CD4-positive, CD25-positive, alpha-beta regulatory T cell (primary cell): ENCODE measurements at regions not wholly inside any gene's neighbourhood (a gene's known extent, or its start where the extent isn't known, plus 50 kb on each side); places are given as distances from the start of the nearest gene placed in this dataset.

ENCODE experiments used
- ATAC-seq, 2 donors: fragments of 150-1000 bp; cut with Tn5 transposase; one replicate each; pipeline ENCODE4 v1.10.0; 2021; ENCODE audit warnings: low read depth in 2 of 2, moderate number of reproducible peaks in 2 of 2, moderate library complexity in 1 of 2
- DNase-seq, 3 donors: peaks; one replicate each; pipeline versions ENCODE4 v3.0.0 to v3.0.0-alpha.2; 2012 to 2022; ENCODE audit warnings: mixed read lengths in 1 of 3
- H3K27ac ChIP-seq: one replicate; pipeline ENCODE4 v1.7.0; 2013; ENCODE audit warnings: mild to moderate bottlenecking, low read length; ENCODE audit not compliant: insufficient read depth, poor library complexity, severe bottlenecking
- H3K27me3 ChIP-seq: one replicate; pipeline ENCODE4 v1.7.0; 2013; ENCODE audit warnings: low read length; ENCODE audit not compliant: control insufficient read depth, insufficient read depth
- H3K36me3 ChIP-seq: one replicate; pipeline ENCODE4 v1.7.0; 2013; ENCODE audit warnings: mild to moderate bottlenecking, low read length, moderate library complexity; ENCODE audit not compliant: control insufficient read depth, insufficient read depth
- H3K4me1 ChIP-seq: 2 replicates; pipeline ENCODE4 v1.7.0; 2013; ENCODE audit warnings: mild to moderate bottlenecking, low read length; ENCODE audit not compliant: insufficient read depth, control insufficient read depth, poor library complexity, severe bottlenecking
- H3K4me3 ChIP-seq: one replicate; pipeline ENCODE4 v1.7.0; 2013; ENCODE audit warnings: low read depth, mild to moderate bottlenecking, low read length, moderate library complexity
- H3K9me3 ChIP-seq, 2 experiments: 1 replicate in 1 of 2; 2 replicates in 1 of 2; pipeline ENCODE4 v1.7.0; 2013; ENCODE audit warnings: low read length in 2 of 2, mild to moderate bottlenecking in 1 of 2, moderate library complexity in 1 of 2; ENCODE audit not compliant: control insufficient read depth in 2 of 2
- H3K27ac Mint-ChIP-seq, 3 donors: one replicate each; pipeline ENCODE4 v1.8.0; 2020 to 2022; ENCODE audit warnings: mild to moderate bottlenecking in 3 of 3, mixed read lengths in 3 of 3, moderate library complexity in 2 of 3
- H3K27me3 Mint-ChIP-seq: one replicate; pipeline ENCODE4 v1.8.0; 2022; ENCODE audit warnings: mild to moderate bottlenecking, mixed read lengths
- H3K36me3 Mint-ChIP-seq: one replicate; pipeline ENCODE4 v1.8.0; 2020; ENCODE audit warnings: mixed read lengths
- H3K4me1 Mint-ChIP-seq, 4 donors: one replicate each; pipeline ENCODE4 v1.8.0; 2020 to 2022; ENCODE audit warnings: mixed read lengths in 4 of 4, mild to moderate bottlenecking in 1 of 4
- H3K4me3 Mint-ChIP-seq, 4 donors: one replicate each; pipeline ENCODE4 v1.8.0; 2020 to 2022; ENCODE audit warnings: mild to moderate bottlenecking in 4 of 4, mixed read lengths in 4 of 4, moderate library complexity in 3 of 4
- H3K9me3 Mint-ChIP-seq, 7 donors: one replicate each; pipeline ENCODE4 v1.8.0; 2020 to 2022; ENCODE audit warnings: mixed read lengths in 7 of 7, mild to moderate bottlenecking in 3 of 7, moderate library complexity in 2 of 7

GRCh38 chr20:24048024-24048611, 59.5 kb upstream of the GGTLC1 start:
- peak overlapping the region in 2 of 3 donors; percentile 10 to 53 for H3K27ac Mint-ChIP-seq
- H3K4me3 Mint-ChIP-seq = no peak overlapping the region
- no peak overlapping the region for H3K27ac ChIP-seq
- DNase-seq (no peak), ATAC-seq (no peak)
- no peaks in the 10 kb centered on the region for H3K9me3 Mint-ChIP-seq
- no peaks in the 10 kb centered on the region for H3K27me3 Mint-ChIP-seq
- peaks cover 14 to 53% (median 19%) of the 10 kb centered on the region in 4 donors for H3K4me1 Mint-ChIP-seq
- no peaks in the 10 kb centered on the region for H3K36me3 ChIP-seq
- H3K27me3 ChIP-seq = no peaks in the 10 kb centered on the region
- H3K4me3 ChIP-seq = no peak overlapping the region
- no peaks in the 10 kb centered on the region for H3K36me3 Mint-ChIP-seq
- no peaks in the 10 kb centered on the region for H3K9me3 ChIP-seq
- H3K4me1 ChIP-seq = peaks cover 11% of the 10 kb centered on the region

- H3K9me3 ChIP-seq = no peaks in the 10 kb centered on the region
- no peak for DNase-seq
- no peak overlapping the region for H3K27ac ChIP-seq
- H3K36me3 ChIP-seq = no peaks in the 10 kb centered on the region
- H3K4me1 ChIP-seq = peaks cover 11% of the 10 kb centered on the region
- peak overlapping the region in 2 of 3 donors; percentile 41 to 79 for H3K27ac Mint-ChIP-seq
- no peaks in the 10 kb centered on the region for H3K9me3 Mint-ChIP-seq
- H3K4me1 Mint-ChIP-seq = peaks cover 14 to 53% (median 19%) of the 10 kb centered on the region in 4 donors
- H3K27me3 Mint-ChIP-seq = no peaks in the 10 kb centered on the region
- ATAC-seq = no peak
- no peak overlapping the region for H3K4me3 ChIP-seq
- no peak overlapping the region for H3K4me3 Mint-ChIP-seq
- no peaks in the 10 kb centered on the region for H3K36me3 Mint-ChIP-seq
- no peaks in the 10 kb centered on the region for H3K27me3 ChIP-seq
Observed at GRCh38 chr20:24046888-24047287, 58.3 kb upstream of the GGTLC1 start.

- H3K36me3 ChIP-seq = no peaks in the 10 kb centered on the region
- peak overlapping the region; percentile 21 for H3K4me3 ChIP-seq
- peak in 1 of 3 donors; percentile 67 for DNase-seq
- Mint-ChIP-seq H3K36me3 (no peaks in the 10 kb centered on the region), H3K9me3 (no peaks in the 10 kb centered on the region), H3K27ac (peak overlapping the region; percentile 81 to 92 (median 89)), H3K4me1 (peaks cover 6 to 43% (median 13%) of the 10 kb centered on the region in 4 donors), H3K4me3 (peak overlapping the region in 2 of 4 donors; percentile 34 to 67), H3K27me3 (no peaks in the 10 kb centered on the region)
- no peak overlapping the region for H3K27ac ChIP-seq
- H3K9me3 ChIP-seq = no peaks in the 10 kb centered on the region
- H3K4me1 ChIP-seq = peaks cover 11% of the 10 kb centered on the region
- peak; percentile 57 to 82 for ATAC-seq
- no peaks in the 10 kb centered on the region for H3K27me3 ChIP-seq
Observed at GRCh38 chr20:24045621-24046318, 57.2 kb upstream of the GGTLC1 start.

GRCh38 chr20:24043294-24043693, 54.7 kb upstream of the GGTLC1 start:
- Histone ChIP-seq H3K36me3 (no peaks in the 10 kb centered on the region), H3K4me1 (peaks cover 11% of the 10 kb centered on the region), H3K4me3 (no peak overlapping the region), H3K27me3 (no peaks in the 10 kb centered on the region), H3K27ac (no peak overlapping the region), H3K9me3 (no peaks in the 10 kb centered on the region)
- Mint-ChIP-seq H3K27ac (no peak overlapping the region), H3K9me3 (no peaks in the 10 kb centered on the region), H3K27me3 (peaks cover 5% of the 10 kb centered on the region), H3K4me3 (no peak overlapping the region), H3K36me3 (no peaks in the 10 kb centered on the region), H3K4me1 (peaks cover 0 to 31% (median 5%) of the 10 kb centered on the region in 4 donors)
- DNase-seq = no peak
- ATAC-seq = no peak

- Mint-ChIP-seq H3K4me3 (no peak overlapping the region), H3K27me3 (peaks cover 5% of the 10 kb centered on the region), H3K9me3 (no peaks in the 10 kb centered on the region), H3K4me1 (peaks cover 0 to 31% (median 5%) of the 10 kb centered on the region in 4 donors), H3K27ac (no peak overlapping the region), H3K36me3 (no peaks in the 10 kb centered on the region)
- Histone ChIP-seq H3K4me1 (peaks cover 11% of the 10 kb centered on the region), H3K27ac (no peak overlapping the region), H3K4me3 (no peak overlapping the region), H3K36me3 (no peaks in the 10 kb centered on the region), H3K27me3 (no peaks in the 10 kb centered on the region), H3K9me3 (no peaks in the 10 kb centered on the region)
- ATAC-seq (no peak), DNase-seq (no peak)
Observed at GRCh38 chr20:24042646-24043045, 54.1 kb upstream of the GGTLC1 start.

- no peaks in the 10 kb centered on the region for H3K9me3 Mint-ChIP-seq
- Histone ChIP-seq H3K4me3 (no peak overlapping the region), H3K27me3 (no peaks in the 10 kb centered on the region), H3K9me3 (no peaks in the 10 kb centered on the region), H3K27ac (no peak overlapping the region), H3K36me3 (no peaks in the 10 kb centered on the region), H3K4me1 (peaks cover 10% of the 10 kb centered on the region)
- H3K27ac Mint-ChIP-seq = peak overlapping the region in 1 of 3 donors; percentile 70
- H3K4me3 Mint-ChIP-seq = no peak overlapping the region
- no peaks in the 10 kb centered on the region for H3K36me3 Mint-ChIP-seq
- ATAC-seq (no peak), DNase-seq (no peak)
- H3K27me3 Mint-ChIP-seq = peaks cover 5% of the 10 kb centered on the region
- H3K4me1 Mint-ChIP-seq = peaks cover 0 to 23% (median 5%) of the 10 kb centered on the region in 4 donors
Observed at GRCh38 chr20:24040896-24041459, 52.4 kb upstream of the GGTLC1 start.

- Histone ChIP-seq H3K27ac (no peak overlapping the region), H3K9me3 (no peaks in the 10 kb centered on the region), H3K27me3 (no peaks in the 10 kb centered on the region), H3K36me3 (no peaks in the 10 kb centered on the region), H3K4me1 (no peaks in the 10 kb centered on the region), H3K4me3 (no peak overlapping the region)
- no peak for DNase-seq
- H3K27ac Mint-ChIP-seq = no peak overlapping the region
- H3K36me3 Mint-ChIP-seq = no peaks in the 10 kb centered on the region
- ATAC-seq = no peak
- H3K4me1 Mint-ChIP-seq = peaks cover 0 to 7% (median 0%) of the 10 kb centered on the region in 4 donors
- peaks cover 5% of the 10 kb centered on the region for H3K27me3 Mint-ChIP-seq
- no peak overlapping the region for H3K4me3 Mint-ChIP-seq
- H3K9me3 Mint-ChIP-seq = no peaks in the 10 kb centered on the region
Observed at GRCh38 chr20:24039196-24039595, 50.6 kb upstream of the GGTLC1 start.
